Hepatic stellate cell (primary cell): ENCODE measurements at regions not wholly inside any gene's neighbourhood (a gene's known extent, or its start where the extent isn't known, plus 50 kb on each side); places are given as distances from the start of the nearest gene placed in this dataset.

Source experiments
- DNase-seq: peaks from one replicate; pipeline ENCODE4 v3.0.0; 2011; ENCODE audit warnings: low spot score

DNA sequence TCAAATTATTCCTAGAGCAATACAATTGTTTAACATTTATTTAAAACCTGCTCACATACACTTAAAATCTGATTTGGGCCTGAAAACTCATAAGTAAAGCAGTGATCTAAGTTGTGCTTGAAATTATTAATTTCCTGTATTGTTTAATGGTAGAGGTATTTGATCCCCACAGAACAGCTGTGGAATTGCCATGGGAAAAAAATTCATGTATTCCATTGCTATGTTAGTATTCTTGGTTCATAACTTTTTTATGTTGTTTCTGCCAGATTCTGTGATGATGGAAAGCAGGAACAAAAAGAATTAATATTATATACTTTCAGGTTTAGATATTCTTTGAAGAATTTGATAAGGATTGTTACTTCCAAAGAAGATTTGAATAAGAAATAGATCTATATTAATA, 831.5 kb upstream of the NR2F2 start:
- no peak for DNase-seq

DNA sequence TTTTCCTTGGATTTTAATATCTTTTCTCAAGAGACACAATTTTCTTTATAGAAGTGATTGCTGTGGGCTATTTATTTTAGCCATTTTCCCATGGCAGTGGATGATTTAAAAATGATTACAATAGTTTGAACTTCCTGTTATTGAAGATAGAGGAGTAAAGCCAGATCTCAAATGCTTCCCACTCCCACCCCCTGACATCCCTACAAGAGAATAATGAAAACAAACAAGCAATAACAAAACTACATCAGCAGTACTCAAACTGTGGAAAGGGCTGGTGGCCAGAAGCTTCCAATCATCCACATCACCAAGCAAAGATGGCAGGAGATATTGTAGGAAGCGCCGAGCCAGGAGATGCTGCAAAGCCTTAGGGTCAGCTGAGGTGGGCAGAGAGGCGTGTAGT, 831.1 kb upstream of the NR2F2 start:
- DNase-seq, result no peak

DNA sequence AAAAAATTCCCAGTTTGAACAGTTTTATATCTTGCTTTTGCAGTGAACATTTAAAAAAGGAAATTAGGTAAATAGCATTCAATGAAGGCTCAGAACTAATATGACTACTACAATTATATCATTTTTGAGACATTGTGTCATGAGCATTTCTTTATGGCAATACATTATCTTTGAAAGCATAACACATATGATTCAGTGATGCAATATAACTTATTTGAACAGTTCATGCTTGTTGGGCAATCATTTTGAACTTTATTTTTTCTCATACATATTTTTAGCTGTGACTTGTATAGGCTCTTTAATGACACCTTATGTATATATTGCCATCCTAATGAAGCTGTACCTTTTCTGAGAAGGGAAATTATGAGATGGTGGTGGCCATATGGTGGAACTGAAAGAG, 828.6 kb upstream of the NR2F2 start:
- no peak for DNase-seq

DNA sequence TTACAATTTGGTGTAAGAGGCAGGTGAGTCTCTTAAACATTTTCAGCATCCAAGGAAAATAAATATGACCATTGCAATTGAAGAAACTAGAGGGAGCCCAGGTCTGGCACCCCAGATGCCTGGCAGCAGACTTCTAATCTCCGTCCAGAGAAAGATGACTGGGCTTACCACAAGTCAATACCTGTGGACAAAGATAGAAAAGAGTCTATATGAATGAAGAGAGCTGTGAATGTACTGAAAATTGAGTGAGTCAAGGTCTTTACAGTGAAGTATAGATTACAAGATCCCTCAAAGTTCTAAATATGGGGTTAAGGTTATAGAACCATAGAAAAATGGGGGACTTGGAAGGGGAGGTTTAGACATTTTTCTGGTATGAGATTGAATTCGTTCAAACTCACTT, 827.4 kb upstream of the NR2F2 start:
- no peak for DNase-seq

DNA sequence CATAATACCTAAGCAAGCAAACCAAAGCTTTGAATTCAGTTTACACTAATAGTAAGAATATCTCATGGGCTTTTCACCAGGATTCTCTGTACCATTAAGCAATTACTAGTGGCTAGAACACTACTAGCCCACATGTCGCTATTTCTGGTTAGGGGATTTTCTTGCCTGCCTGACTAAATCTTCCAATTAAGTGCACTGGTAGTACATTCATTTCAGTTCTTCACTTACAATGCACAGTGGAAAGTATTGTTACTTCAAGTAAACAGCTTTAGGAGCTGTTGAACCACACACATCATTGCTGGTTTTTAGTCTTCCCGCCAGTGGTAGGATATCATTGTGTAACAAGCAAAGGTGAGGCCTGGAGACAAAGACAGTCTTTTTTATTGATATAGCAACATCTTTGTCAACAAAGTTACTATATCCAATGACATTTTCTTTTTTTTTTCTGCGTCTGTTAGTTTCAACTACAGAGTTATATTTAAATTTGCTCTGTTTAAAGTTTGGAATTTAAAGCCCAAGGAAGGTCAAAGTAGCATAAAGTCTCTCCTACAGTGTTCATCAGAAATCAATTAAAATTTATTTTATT, 826.8 kb upstream of the NR2F2 start:
- DNase-seq, result no peak

DNA sequence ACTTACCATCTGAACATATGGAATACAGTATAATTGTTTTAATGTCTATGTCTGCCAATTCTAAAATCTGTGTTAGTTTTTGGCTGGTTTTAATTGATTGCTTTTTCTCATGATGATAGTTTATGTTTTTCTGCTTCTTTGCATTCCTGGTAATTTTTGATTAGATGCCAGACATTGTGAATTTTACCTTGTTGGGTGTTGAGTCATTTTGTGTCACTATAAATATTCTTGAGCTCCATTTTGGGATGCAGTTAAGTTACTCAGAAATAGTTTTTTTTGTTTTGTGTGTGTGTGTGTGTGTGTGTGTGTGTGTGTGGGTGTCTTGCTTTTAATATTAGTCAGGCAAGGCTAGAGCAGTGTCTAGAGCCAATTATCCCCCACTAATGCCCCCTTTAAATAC, 818.8 kb upstream of the NR2F2 start:
- DNase-seq, result no peak

DNA sequence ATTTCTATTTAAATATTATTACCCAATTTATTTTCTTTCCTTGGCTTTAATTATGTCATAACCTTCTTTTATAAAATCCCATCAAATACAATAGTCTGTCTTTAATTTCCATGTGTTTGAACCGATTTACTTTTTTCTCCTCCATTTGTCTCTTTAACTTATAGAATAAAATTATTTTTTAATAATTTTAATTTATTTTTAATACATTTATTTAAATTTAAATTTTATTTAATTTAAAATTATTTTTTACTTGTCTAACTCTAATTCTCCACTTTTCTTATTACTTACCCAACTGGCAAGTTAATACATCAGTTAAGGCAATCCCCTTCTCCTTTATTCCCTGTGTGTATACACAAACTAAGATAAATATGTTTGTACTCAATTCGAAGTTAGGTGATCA, 817.6 kb upstream of the NR2F2 start:
- no peak for DNase-seq

DNA sequence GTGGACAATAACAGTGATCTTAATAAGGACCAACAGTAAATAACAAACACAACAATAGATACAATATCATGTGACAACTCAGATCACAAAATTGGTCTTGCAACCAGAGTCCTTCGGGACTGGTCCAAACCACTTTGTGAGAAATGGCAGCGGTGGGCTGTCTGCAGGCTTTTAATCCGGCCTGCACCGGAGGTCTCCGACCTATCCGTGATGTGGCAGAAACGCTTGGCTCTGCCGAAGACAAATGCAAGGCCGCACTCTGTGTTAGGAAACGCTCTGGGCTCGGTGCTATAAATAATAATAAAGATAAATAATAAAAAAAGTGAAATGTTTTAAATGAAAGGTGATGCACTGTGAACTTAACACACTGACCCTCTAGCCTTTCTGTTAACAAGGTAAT, 810.6 kb upstream of the NR2F2 start:
- no peak for DNase-seq

DNA sequence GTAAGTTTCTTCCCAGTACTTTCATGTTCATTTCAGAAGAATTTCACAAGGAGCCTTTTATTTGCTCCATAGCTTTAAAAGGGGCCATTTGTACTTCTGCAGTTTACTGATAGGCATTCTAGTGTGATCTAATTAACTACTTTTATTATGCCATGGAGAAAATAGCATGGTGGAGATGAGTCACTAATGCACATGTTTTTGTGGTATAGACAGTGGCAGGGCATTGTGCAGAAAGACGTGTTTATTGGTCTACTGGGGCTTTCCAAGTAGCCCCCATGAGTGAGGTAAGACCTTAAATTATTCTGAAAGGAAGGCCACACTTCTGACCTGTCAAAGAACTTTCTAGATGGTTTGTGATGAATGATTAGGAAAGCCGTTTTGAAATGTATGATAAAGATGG, 810.0 kb upstream of the NR2F2 start:
- no peak for DNase-seq

DNA sequence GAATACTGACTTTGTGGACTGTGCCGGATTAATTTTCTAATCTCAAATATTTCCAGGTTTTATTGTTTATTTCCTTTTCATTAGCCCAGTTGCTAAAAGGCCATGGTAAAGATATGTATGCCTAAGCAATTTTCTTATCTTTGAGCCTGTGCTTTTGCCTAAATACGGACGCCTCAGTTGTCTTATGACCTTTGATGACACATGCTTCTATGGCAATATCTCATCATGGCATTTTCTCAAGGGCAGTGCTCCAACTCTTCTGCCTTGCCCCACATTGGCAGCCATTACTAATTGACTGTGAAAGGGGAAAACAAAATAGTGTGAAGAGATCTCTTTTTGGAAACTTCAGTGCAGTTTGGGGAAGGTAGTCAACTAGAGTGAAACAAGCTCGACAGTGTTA, 809.6 kb upstream of the NR2F2 start:
- DNase-seq, result no peak

DNA sequence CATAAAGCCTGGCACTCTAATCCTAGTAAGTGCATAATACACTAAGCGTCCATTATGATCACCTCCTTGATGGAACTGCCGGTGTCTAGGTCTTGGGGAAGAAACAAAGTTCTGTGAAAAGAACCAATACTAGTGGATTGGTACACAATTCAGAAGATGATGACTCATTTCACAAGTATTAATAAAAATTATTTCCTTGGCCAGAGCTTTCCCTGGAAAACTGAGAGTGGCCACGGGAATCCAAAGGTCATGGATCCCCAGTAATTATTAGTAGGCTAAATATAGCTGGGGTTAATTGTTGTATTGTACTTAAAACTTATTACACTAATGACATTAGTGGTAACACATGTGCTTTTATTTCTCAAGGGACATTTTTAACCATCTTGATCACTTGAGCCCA, 808.0 kb upstream of the NR2F2 start:
- no peak for DNase-seq

DNA sequence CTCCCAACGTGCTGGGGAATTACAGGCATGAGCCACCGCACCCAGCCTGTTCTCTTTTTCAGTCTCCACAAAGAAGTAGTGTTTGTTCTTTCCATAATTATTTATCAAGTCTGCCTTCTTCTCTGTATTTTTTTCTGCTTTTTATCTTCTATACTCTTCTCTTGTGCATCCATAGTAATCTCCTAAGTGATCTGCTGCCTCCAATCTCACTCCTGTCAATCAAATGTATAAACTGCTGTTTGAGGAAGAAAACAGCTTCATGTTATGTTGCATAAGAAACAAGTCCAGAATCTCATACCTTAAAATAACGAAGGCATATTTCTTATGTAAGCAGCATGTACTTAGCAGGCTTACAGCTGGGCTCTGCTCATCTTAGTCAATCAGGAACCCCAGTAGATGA, 801.6 kb upstream of the NR2F2 start:
- no peak for DNase-seq

DNA sequence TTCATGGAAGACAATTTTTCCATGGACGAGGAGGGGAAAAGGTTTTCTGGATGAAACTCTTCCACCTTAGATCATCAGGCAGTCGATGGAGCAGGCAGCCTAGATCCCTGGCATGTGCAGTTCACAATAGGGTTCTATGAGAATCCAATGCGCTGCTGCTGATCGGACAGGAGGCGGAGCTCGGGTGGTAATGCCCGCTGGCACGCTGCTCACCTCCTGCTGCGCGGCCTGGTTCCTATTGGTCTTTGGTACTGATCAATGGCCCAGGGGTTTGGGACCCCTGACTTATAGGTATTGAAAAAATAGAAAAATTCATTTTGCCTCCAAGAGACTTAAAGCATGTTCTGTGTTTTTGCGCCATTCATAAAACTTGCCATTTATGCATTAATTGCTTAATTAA, 793.9 kb upstream of the NR2F2 start:
- DNase-seq, result no peak

DNA sequence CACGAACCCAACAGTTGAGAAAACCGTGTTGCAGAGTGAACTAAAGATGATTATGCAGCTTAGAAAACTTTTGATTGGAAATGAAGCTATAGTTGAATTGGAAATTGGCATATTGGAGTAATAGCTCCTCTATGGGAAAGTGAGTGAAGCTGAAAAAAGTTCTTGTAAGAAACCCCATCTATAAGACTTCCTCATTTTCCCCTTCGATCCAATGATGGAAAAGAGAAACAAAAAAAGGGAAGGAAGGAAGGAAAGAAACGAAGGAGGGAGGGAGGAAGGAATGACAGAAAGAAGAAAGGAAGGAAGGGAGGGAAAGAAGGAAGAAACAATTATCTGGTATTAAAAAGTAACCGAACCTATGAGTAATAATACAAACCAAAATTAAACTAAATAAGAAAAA, 791.8 kb upstream of the NR2F2 start:
- DNase-seq, result no peak

DNA sequence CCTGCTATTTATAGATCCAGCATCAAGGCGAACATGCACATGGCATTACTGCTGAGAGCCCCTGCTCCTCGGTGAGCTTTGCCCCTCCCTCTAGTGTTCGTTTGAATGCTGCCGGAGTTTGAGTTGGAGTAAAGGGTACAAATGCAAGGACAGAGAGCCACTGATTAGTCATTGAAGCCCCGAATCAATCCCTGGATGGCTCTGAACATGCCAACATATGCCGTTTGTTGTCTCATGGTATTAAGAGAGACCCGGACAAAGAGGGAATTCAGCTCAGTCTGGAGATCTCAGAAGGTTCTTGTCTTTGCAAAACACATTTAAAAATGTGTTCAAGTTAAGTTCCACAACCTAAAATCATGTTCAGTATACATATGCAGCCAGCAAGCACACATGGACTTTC, 789.2 kb upstream of the NR2F2 start:
- no peak for DNase-seq

DNA sequence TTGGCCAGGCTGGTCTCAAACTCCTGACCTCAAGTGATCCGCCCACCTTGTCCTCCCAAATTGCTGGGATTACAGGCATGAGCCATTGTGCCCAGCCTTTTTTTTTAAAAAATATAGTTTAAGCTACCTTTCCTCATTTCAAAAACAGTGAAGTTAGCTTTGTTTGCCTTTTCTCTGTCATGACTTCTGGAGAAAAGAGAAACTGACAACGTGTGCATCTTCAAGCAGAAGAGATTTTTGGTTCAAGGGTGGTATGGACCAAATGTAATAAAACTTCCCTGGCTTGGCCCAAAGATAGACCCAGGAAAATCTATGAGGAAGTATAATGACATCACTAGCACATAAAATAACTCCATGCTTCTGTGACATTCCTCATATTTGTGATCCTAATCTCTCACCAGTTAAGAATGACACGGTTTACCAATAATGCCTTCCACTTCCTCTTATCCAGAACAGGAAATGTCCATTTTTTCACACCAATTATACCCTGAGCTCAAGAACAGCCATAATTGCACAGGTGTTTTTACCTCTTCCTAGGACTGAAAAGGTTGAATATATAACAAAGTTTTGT, 781.2 kb upstream of the NR2F2 start:
- DNase-seq, result no peak

DNA sequence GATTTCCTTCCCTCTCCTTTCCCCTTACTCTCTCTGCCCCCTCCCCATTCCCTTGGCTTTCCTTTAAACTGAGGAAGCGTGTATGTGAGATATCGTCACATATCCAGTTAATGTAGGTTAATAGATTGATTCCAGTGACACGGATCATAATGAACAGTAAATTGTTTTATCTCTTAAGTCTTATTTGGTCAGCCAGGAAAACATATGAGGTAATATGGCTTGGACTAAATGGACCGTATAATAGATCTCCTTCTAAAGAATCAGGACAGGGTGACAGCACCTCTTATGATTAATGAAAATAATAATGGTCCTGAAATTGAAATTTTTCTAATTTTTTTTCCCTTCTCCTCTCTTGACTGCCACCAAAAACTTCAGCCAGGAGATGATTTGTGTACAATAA, 779.8 kb upstream of the NR2F2 start:
- no peak for DNase-seq

DNA sequence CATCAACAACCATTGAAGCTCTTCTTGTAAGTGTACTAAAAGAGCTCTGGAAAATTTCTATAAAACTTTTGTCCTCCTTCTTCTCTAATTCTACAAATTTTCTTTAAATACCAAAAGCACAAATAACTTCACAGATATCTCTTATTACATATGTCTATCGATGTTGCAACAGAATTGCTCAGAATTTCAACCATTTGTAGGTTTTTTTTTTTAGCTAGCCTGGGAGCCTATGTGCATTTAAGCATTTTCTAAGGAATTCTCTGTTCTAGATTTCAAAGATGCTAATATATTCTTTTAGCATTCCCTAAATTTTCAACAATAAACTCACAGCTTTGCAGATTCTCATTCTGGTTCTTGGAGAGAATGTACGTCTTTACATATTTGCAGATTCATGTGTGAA, 774.3 kb upstream of the NR2F2 start:
- no peak for DNase-seq

DNA sequence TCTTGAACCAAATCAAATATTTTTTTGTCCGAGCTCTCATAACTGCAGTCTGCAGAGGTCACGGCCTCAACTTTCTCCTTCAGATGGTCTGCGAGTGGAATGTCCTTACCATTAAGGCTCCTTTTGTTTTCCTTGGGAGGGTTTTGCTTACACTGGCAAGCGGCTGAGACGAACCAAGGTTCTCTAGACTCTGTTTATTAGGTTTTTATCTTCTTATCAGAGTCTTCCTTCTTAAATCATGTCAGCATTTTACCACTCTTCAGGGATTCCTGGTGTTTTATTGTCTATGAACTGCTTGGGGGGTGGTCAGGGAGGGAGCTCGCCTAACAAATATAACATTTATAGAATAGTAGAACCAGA, 773.7 kb upstream of the NR2F2 start:
- DNase-seq, result no peak

DNA sequence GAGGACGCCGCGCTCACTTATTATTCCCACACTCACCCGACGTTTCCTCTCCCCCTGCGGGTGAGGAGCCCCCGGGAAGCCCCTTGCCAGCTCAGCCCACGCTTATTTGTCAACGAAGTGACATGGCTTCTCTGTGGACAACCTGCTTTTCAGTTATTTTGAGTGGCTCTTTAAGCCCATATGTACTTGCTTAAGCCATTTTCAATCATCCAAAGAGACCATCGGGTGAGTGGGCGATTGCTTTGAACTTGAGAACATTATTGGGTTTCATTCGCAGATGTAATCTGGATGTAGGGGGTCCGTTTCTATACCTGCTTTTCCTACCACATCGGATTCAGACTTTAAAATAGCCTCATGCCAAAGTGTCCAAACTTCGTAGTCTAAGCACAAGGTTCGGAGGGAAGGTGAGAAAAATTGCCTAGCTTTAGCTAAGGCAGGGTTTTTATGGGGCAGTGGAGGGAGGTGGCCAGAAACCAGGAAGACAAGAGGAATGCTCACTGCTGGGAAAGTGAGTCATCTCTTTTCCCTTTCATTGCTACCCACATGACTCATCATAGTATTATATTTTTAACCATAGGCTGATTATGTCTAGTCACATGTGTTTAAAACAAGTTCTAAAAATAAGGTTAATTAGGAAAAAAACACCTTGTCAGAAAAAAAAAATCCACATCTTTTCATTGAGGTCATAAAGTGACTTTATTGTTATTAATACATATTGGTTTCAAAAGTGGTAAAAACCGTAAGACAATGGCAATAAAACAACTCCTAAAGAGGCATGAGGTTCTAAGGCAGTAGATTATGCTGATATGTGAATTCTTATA, 773.1 kb upstream of the NR2F2 start:
- peak; percentile 56 for DNase-seq

DNA sequence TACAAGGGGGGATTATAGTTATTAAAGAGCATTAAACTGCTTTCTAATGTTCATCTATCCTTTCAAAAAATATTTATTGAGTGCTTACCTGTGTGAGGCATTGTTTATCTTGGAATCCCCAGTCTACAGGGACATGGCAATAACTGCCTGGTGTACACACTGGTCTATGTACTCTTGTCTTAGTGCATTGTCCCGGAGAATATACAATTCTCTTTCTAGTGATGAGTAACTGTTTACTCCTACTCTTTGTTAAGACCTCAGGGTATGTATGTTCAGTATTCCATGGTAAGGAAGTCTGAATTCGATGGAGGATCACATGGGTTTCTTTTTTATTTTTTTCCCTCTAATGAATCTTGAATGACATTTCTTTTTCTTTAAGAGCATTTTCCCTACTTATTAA, 772.4 kb upstream of the NR2F2 start:
- DNase-seq, result no peak

DNA sequence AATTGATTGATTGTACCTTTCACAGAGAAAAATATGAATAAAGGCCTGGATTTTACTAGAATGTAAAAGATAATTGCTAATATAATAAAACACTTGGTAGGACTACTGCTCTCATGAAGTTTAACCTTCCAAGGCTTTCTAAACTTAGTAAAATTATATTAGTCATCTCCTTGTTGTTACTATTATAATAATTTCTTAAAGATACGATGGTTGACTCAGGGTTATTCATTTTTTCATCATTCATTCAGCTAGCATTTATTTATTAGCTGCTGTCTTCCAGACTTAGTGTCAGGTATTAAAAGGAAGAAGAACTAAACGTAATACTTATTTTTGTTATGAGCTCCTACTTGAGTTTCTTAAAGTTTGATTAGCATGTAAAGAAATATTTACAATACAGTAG, 771.6 kb upstream of the NR2F2 start:
- no peak for DNase-seq

DNA sequence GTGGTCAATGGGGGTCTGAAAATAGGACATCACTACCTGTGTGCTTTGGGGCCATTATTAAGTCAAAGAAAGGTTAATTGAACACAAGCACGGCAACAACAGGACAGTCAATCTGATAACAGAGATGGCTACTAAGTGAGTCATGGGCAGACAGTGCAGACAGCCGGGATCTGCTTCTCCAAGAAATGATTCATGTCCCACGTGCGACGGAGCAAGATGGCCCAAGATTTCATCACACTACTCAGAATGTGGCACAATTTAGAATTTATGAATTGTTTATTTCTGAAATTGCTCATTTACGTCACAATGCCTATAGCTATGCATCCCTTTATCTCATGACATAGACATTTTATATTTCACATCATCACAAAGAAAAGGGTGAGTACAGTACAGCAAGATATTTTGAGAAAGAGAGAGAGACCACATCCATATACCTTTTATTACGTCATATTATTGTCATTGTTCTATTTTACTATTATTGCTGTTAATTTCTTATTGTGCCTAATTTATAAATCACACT, 770.6 kb upstream of the NR2F2 start:
- DNase-seq, result peak; percentile 34

DNA sequence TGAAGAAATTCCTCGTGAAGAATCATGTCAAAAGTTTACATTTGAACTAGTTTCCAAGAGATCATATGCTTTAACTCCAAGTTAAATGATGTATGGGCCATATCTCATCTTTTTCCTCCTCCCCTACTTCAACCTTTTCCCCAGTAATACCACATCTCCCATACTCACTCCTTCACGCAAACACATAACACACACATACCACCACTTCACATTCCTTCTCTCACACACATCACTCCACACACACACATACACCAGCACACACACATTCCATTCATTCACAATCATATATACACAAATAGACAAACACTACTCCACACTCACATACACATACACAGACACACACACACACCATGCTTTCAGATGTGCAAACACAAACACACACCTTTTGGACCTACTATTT, 769.0 kb upstream of the NR2F2 start:
- no peak for DNase-seq
